ENCODE measurements at regions not wholly inside any gene's neighbourhood (a gene's known extent, or its start where the extent isn't known, plus 50 kb on each side); places are given as distances from the start of the nearest gene placed in this dataset.

DNA sequence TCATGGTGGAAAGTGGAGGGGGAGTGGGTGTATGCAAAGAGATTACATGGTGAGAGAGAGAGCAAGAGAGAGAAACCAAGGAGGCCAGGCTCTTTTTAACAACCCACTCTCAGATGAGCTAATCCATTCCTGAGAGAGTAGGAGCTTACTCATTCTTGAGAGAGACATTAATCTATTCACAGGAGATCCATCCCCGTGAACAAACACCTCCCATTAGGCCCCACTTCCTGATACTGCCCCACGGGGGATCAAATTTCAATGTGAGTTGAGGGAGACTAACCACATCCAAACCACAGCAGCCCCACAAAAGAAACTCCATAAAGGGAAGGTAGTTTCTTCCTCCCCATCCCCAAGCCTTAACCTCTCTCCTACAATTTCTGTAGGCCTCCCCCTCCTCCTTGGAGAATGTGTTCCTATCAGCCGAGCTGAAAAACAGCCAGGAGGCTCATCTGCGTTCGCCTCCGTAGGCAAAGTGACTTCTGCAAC is 450.0 kb downstream of the NPIPA7 start:
- Histone ChIP-seq H3K9me3 (ENCODE audit: control insufficient read depth in 2 of 2, low read length in 2 of 2) (no peaks in the 10 kb centered on the region), H3K4me1 (ENCODE audit: control insufficient read depth in 2 of 2, insufficient read depth in 2 of 2, low read length in 2 of 2) (no peaks in the 10 kb centered on the region), H3K27ac (ENCODE audit: low read depth in 2 of 2, low read length in 2 of 2) (no peak overlapping the region), H3K36me3 (ENCODE audit: control insufficient read depth in 2 of 2, insufficient read depth in 2 of 2, low read length in 2 of 2) (no peaks in the 10 kb centered on the region), H3K9ac (ENCODE audit: low read depth in 1 of 2, low read length in 2 of 2) (no peak overlapping the region), H3K27me3 (ENCODE audit: control insufficient read depth in 2 of 2, insufficient read depth in 2 of 2, low read length in 2 of 2) (no peaks in the 10 kb centered on the region), H3K4me3 (ENCODE audit: low read length in 2 of 2) (no peak overlapping the region)

DNA sequence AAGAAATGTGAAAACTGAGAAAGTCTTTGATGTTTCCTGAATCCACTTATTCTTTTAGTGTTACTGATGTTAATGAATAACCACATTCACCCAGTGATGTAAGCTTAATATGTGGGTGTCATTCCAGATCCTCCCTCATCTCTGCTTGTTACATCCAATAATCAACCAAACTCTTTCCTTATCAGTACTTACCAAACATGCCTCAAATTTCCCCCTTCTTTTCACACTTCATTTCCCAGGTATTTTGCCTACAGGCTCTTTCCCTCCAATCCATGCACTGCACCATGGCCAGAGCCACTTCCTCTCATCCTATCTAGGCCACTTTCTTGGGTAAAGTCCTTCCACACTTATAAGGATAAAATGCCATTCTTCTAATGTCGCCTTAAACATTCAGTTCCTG is 451.5 kb downstream of the NPIPA7 start:
- Histone ChIP-seq H3K9ac (ENCODE audit: low read depth in 1 of 2, low read length in 2 of 2) (no peak overlapping the region), H3K9me3 (ENCODE audit: control insufficient read depth in 2 of 2, low read length in 2 of 2) (no peaks in the 10 kb centered on the region), H3K27me3 (ENCODE audit: control insufficient read depth in 2 of 2, insufficient read depth in 2 of 2, low read length in 2 of 2) (no peaks in the 10 kb centered on the region), H3K4me3 (ENCODE audit: low read length in 2 of 2) (no peak overlapping the region), H3K27ac (ENCODE audit: low read depth in 2 of 2, low read length in 2 of 2) (no peak overlapping the region), H3K4me1 (ENCODE audit: control insufficient read depth in 2 of 2, insufficient read depth in 2 of 2, low read length in 2 of 2) (no peaks in the 10 kb centered on the region), H3K36me3 (ENCODE audit: control insufficient read depth in 2 of 2, insufficient read depth in 2 of 2, low read length in 2 of 2) (no peaks in the 10 kb centered on the region)

DNA sequence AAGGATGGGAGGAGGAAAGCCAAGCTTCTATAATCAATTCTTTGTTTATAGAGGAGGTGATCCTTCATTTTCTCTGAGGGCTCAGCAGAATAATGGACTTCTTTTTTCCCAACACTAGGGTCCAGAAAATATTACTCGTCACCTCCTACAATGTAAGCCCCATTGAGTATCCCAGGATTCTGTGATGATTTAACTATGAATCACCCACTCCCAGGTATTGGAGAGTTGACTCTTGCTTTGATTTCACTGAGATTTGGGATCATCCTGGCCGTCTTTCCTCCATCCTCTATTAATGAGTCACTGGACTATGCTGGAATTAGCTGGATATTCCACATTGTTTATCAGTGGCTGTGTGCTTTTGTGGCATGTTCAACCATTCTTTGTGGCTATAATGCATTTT is 452.0 kb downstream of the NPIPA7 start:
- no peak overlapping the region for H3K27ac ChIP-seq (ENCODE audit: low read depth in 2 of 2, low read length in 2 of 2)
- no peak overlapping the region for H3K9ac ChIP-seq (ENCODE audit: low read depth in 1 of 2, low read length in 2 of 2)
- H3K27me3 ChIP-seq (ENCODE audit: control insufficient read depth in 2 of 2, insufficient read depth in 2 of 2, low read length in 2 of 2) = no peaks in the 10 kb centered on the region
- H3K9me3 ChIP-seq (ENCODE audit: control insufficient read depth in 2 of 2, low read length in 2 of 2) = no peaks in the 10 kb centered on the region
- no peak overlapping the region for H3K4me3 ChIP-seq (ENCODE audit: low read length in 2 of 2)
- H3K4me1 ChIP-seq (ENCODE audit: control insufficient read depth in 2 of 2, insufficient read depth in 2 of 2, low read length in 2 of 2) = no peaks in the 10 kb centered on the region
- no peaks in the 10 kb centered on the region for H3K36me3 ChIP-seq (ENCODE audit: control insufficient read depth in 2 of 2, insufficient read depth in 2 of 2, low read length in 2 of 2)

DNA sequence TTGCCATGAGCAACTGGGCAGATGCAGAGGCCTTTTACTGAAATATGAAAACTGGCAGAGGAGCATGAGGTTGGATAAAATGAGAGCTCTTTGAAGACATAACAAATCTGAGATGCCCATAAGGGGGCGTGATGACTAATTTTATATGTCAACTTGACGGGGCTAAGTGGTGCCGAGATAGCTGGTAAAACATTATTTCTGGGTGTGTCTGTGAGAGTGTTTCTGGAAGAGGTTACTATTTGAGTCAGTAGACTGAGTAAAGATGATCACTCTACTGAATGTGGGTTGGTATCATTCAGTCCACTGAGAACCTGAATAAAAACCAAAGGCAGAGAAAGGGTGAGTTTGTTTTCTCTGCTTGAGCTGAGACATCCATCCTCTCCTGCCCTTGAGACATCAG is 454.2 kb downstream of the NPIPA7 start:
- no peak overlapping the region for H3K4me3 ChIP-seq (ENCODE audit: low read length in 2 of 2)
- no peaks in the 10 kb centered on the region for H3K27me3 ChIP-seq (ENCODE audit: control insufficient read depth in 2 of 2, insufficient read depth in 2 of 2, low read length in 2 of 2)
- no peaks in the 10 kb centered on the region for H3K4me1 ChIP-seq (ENCODE audit: control insufficient read depth in 2 of 2, insufficient read depth in 2 of 2, low read length in 2 of 2)
- H3K9me3 ChIP-seq (ENCODE audit: control insufficient read depth in 2 of 2, low read length in 2 of 2) = no peaks in the 10 kb centered on the region
- H3K9ac ChIP-seq (ENCODE audit: low read depth in 1 of 2, low read length in 2 of 2) = no peak overlapping the region
- H3K27ac ChIP-seq (ENCODE audit: low read depth in 2 of 2, low read length in 2 of 2) = no peak overlapping the region
- no peaks in the 10 kb centered on the region for H3K36me3 ChIP-seq (ENCODE audit: control insufficient read depth in 2 of 2, insufficient read depth in 2 of 2, low read length in 2 of 2)

DNA sequence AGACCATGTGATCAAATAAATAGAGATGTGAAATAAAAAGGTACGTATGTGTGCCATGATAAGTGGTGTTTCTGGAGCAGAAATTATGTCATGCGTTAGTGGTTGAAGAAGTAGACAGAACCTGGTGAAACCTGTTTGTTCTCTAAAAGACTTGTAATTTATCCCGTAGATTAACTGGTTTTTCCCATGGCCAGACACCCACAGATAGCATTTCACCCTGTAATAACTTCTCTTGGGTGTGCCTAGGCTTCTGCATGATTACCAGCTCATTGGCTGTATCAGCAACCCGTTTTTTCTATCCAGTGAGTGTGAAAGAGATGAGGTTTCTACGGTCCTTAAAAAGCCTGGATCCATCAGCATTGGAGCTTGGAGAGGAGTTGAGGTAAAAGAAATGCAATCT is 471.3 kb downstream of the NPIPA7 start:
- no peak overlapping the region for H3K4me3 ChIP-seq (ENCODE audit: low read length in 2 of 2)
- no peaks in the 10 kb centered on the region for H3K9me3 ChIP-seq (ENCODE audit: control insufficient read depth in 2 of 2, low read length in 2 of 2)
- H3K9ac ChIP-seq (ENCODE audit: low read depth in 1 of 2, low read length in 2 of 2) = no peak overlapping the region
- H3K4me1 ChIP-seq (ENCODE audit: control insufficient read depth in 2 of 2, insufficient read depth in 2 of 2, low read length in 2 of 2) = no peaks in the 10 kb centered on the region
- H3K27me3 ChIP-seq (ENCODE audit: control insufficient read depth in 2 of 2, insufficient read depth in 2 of 2, low read length in 2 of 2) = no peaks in the 10 kb centered on the region
- H3K27ac ChIP-seq (ENCODE audit: low read depth in 2 of 2, low read length in 2 of 2) = no peak overlapping the region
- H3K36me3 ChIP-seq (ENCODE audit: control insufficient read depth in 2 of 2, insufficient read depth in 2 of 2, low read length in 2 of 2) = no peaks in the 10 kb centered on the region

DNA sequence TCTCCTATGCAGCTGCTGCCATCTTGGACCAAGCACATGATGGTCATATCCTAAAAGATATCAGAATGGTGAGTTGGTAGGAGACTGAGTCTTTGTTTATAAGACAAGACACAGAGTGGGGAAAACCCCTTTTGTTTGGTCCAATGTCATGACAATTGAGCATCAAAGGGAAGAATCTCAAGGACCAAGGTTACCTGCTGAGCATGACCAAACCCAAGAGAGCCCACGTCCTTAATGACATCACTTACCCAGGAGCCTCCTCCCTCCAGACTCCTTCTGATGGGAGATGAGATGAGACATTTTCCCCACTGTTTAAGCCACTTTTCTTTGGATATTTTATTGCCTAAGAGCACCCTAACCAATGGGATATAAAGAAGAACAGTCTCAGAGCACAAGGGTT is 478.1 kb downstream of the NPIPA7 start:
- Histone ChIP-seq H3K4me1 (ENCODE audit: control insufficient read depth in 2 of 2, insufficient read depth in 2 of 2, low read length in 2 of 2) (no peaks in the 10 kb centered on the region), H3K9me3 (ENCODE audit: control insufficient read depth in 2 of 2, low read length in 2 of 2) (no peaks in the 10 kb centered on the region), H3K27me3 (ENCODE audit: control insufficient read depth in 2 of 2, insufficient read depth in 2 of 2, low read length in 2 of 2) (peaks cover 0 to 2% of the 10 kb centered on the region in 2 donors), H3K27ac (ENCODE audit: low read depth in 2 of 2, low read length in 2 of 2) (no peak overlapping the region), H3K36me3 (ENCODE audit: control insufficient read depth in 2 of 2, insufficient read depth in 2 of 2, low read length in 2 of 2) (no peaks in the 10 kb centered on the region), H3K4me3 (ENCODE audit: low read length in 2 of 2) (no peak overlapping the region), H3K9ac (ENCODE audit: low read depth in 1 of 2, low read length in 2 of 2) (no peak overlapping the region)

DNA sequence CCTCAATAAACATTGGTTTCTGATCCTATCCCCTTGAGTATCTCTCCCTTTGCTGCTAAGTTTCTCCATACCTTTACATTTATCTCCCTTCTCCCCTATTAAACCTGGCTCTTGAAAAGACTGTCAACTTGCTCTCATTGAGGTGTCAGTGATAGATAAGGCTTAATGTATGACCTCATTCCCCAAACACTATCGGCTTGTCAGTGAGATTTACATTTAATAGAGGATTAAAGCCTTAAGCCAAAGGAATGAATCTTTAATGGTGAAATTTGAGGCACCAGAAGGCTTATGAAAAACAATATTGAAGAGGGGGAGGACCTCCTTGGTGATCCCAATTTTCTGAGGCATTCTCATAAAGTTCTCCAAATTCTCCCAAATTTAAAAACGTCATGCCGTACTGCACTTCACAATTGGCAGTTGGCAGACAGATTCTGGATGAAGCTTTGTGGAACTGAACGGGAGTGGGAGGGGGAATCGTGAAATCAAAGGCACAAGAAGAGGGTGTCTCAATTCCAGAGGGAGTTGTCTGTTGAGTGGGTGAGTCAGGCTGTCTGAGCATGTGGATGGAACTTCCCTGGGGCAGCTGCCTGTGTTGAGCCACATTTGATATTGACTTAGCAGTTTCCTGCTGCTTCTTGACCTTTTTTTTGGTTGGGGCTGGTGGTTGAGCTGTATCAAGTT is 478.8 kb downstream of the NPIPA7 start:
- no peaks in the 10 kb centered on the region for H3K4me1 ChIP-seq (ENCODE audit: control insufficient read depth in 2 of 2, insufficient read depth in 2 of 2, low read length in 2 of 2)
- H3K4me3 ChIP-seq (ENCODE audit: low read length in 2 of 2) = no peak overlapping the region
- H3K36me3 ChIP-seq (ENCODE audit: control insufficient read depth in 2 of 2, insufficient read depth in 2 of 2, low read length in 2 of 2) = no peaks in the 10 kb centered on the region

DNA sequence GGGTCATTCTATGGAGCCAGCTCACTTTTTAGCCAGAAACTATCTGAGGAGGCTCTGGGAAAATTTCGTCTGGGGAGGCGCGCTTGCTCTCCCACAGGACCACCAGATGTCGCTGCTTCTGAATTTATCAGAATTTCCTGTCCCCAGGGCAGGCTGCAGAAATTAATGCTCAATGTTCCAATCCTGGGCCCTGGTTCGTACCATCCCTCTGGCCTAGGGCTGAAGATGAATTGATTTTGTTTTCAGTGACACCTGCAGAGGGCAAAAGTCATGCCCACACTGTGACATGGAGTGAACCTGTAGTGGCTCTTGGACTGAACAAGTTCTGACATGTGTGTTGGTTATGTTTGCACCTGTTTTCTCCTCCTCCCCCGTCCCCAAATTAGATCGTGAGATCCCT is 482.6 kb downstream of the NPIPA7 start:
- H3K4me3 ChIP-seq (ENCODE audit: low read length in 2 of 2) = no peak overlapping the region
- H3K9me3 ChIP-seq (ENCODE audit: control insufficient read depth in 2 of 2, low read length in 2 of 2) = no peaks in the 10 kb centered on the region
- H3K36me3 ChIP-seq (ENCODE audit: control insufficient read depth in 2 of 2, insufficient read depth in 2 of 2, low read length in 2 of 2) = no peaks in the 10 kb centered on the region
- peaks cover 0 to 2% of the 10 kb centered on the region in 2 donors for H3K27me3 ChIP-seq (ENCODE audit: control insufficient read depth in 2 of 2, insufficient read depth in 2 of 2, low read length in 2 of 2)
- H3K27ac ChIP-seq (ENCODE audit: low read depth in 2 of 2, low read length in 2 of 2) = no peak overlapping the region
- H3K4me1 ChIP-seq (ENCODE audit: control insufficient read depth in 2 of 2, insufficient read depth in 2 of 2, low read length in 2 of 2) = no peaks in the 10 kb centered on the region
- H3K9ac ChIP-seq (ENCODE audit: low read depth in 1 of 2, low read length in 2 of 2) = no peak overlapping the region

More for the DNA sequence above, 478.8 kb downstream of the NPIPA7 start:
- Histone ChIP-seq H3K27ac (ENCODE audit: low read depth in 2 of 2, low read length in 2 of 2) (no peak overlapping the region), H3K9ac (ENCODE audit: low read depth in 1 of 2, low read length in 2 of 2) (no peak overlapping the region), H3K27me3 (ENCODE audit: control insufficient read depth in 2 of 2, insufficient read depth in 2 of 2, low read length in 2 of 2) (peaks cover 0 to 2% of the 10 kb centered on the region in 2 donors), H3K9me3 (ENCODE audit: control insufficient read depth in 2 of 2, low read length in 2 of 2) (no peaks in the 10 kb centered on the region)

DNA sequence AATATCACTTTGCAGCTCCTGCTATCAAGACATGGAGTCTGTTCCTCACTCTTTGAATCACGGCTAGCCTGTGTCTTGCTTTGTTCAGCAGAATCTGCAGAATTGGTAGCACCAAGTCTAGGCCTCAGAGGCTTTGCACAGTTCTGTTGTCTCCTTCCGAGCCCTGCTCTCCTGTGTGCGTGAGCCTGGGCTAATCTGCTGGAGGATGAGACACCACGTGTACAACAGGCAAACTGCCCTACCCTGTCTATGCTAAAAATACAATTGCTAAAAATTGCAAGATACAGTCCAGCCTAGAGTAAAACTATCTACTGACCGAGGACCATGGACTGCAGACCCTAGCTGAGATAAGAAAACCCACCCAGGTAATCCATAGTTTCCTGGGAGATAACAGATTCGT is 484.7 kb downstream of the NPIPA7 start:
- Histone ChIP-seq H3K4me3 (ENCODE audit: low read length in 2 of 2) (no peak overlapping the region), H3K4me1 (ENCODE audit: control insufficient read depth in 2 of 2, insufficient read depth in 2 of 2, low read length in 2 of 2) (no peaks in the 10 kb centered on the region), H3K9ac (ENCODE audit: low read depth in 1 of 2, low read length in 2 of 2) (no peak overlapping the region), H3K27me3 (ENCODE audit: control insufficient read depth in 2 of 2, insufficient read depth in 2 of 2, low read length in 2 of 2) (no peaks in the 10 kb centered on the region), H3K36me3 (ENCODE audit: control insufficient read depth in 2 of 2, insufficient read depth in 2 of 2, low read length in 2 of 2) (no peaks in the 10 kb centered on the region), H3K27ac (ENCODE audit: low read depth in 2 of 2, low read length in 2 of 2) (no peak overlapping the region), H3K9me3 (ENCODE audit: control insufficient read depth in 2 of 2, low read length in 2 of 2) (no peaks in the 10 kb centered on the region)

DNA sequence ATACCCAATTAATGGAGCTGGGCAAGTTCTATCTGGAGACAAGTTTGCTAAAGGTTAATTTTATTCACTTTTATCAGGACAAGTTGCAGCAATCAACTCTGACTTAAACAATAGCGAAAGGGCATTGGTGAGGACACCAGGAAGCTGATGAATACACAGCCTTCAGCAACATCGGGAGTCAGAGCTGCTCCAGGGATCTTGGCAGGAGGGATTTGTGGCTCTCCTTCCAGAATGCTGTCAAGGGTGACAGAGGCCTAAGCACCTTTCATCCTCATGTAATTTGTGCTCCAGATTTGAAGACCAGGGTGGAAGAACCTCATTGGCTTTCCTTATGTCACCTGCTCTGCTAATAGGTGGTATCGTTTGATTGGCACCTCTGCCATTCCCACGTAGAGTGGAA is 485.6 kb downstream of the NPIPA7 start:
- Histone ChIP-seq H3K9me3 (ENCODE audit: control insufficient read depth in 2 of 2, low read length in 2 of 2) (no peaks in the 10 kb centered on the region), H3K27ac (ENCODE audit: low read depth in 2 of 2, low read length in 2 of 2) (no peak overlapping the region), H3K9ac (ENCODE audit: low read depth in 1 of 2, low read length in 2 of 2) (no peak overlapping the region), H3K27me3 (ENCODE audit: control insufficient read depth in 2 of 2, insufficient read depth in 2 of 2, low read length in 2 of 2) (no peaks in the 10 kb centered on the region), H3K4me1 (ENCODE audit: control insufficient read depth in 2 of 2, insufficient read depth in 2 of 2, low read length in 2 of 2) (no peaks in the 10 kb centered on the region), H3K4me3 (ENCODE audit: low read length in 2 of 2) (no peak overlapping the region), H3K36me3 (ENCODE audit: control insufficient read depth in 2 of 2, insufficient read depth in 2 of 2, low read length in 2 of 2) (no peaks in the 10 kb centered on the region)
